ENCODE measurements at regions not wholly inside any gene's neighbourhood (a gene's known extent, or its start where the extent isn't known, plus 50 kb on each side); places are given as distances from the start of the nearest gene placed in this dataset.

DNA sequence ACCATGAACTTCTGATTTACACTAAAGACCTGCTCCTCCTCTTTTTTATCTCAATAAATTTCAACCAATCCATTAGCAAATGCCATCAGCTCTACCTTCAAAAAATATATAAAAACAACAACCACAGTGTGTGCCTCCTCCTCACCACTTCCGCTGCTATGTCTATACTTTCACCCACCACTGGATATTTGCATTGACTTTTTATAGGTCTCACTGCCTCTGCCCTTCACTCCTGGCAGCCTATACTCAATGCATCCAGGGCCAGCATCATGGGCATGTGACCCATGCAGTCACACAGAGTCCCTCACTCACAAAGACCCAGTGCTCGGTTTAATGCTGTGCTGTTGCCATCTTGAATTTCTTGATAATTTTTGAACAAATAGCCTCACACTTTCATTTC lies 53.5 kb upstream of the CCDC54 start:
- Mint-ChIP-seq H3K4me3 (no peak overlapping the region), H3K36me3 (no peaks in the 10 kb centered on the region), H3K9me3 (no peaks in the 10 kb centered on the region), H3K27ac (no peak overlapping the region), H3K4me1 (no peaks in the 10 kb centered on the region)
- ATAC-seq (no peak), DNase-seq (ENCODE audit: low spot score in 2 of 2) (no peak)

DNA sequence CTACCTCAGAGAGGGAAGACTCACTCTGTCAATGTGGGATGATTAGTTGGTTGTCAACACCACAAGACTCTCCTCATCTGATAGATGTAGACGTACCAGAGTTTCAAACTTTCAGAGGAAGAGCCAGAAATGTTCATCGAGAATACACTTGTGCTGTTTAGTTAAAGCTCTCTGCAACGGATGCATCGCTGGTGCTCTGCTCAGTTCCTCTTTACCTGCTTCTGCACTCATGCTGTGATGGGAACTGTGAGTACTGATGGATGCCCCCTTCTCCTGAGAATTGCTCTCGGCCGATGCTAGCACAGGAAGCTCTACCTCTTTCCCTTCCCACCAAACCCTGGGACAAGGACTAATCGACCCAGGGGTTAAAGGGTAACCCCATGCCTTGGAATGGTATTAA lies 51.8 kb upstream of the CCDC54 start:
- H3K36me3 Mint-ChIP-seq: no peaks in the 10 kb centered on the region
- no peaks in the 10 kb centered on the region for H3K4me1 Mint-ChIP-seq
- ATAC-seq (no peak), DNase-seq (ENCODE audit: low spot score in 2 of 2) (no peak)
- H3K27ac Mint-ChIP-seq: no peak overlapping the region
- no peaks in the 10 kb centered on the region for H3K9me3 Mint-ChIP-seq
- no peak overlapping the region for H3K4me3 Mint-ChIP-seq

Measured in stimulated activated effector memory CD8-positive, alpha-beta T cell treated with anti-CD3 and anti-CD28 coated beads, Interleukin-12 subunit alpha, Interleukin-12 subunit beta, amount 100 ng/mL, for 72 hours (primary cell).